Activated T-helper 2 cell treated with anti-CD3 and anti-CD28 coated beads, Interferon-gamma antibody, Interleukin-2, Interleukin-4, amounts not matched to agents 10 μg/mL and 5 μg/mL and 100 μg/mL, durations not matched to agents 14 hours and 24 hours and 36 hours (primary cell): ENCODE measurements at regions not wholly inside any gene's neighbourhood (a gene's known extent, or its start where the extent isn't known, plus 50 kb on each side); places are given as distances from the start of the nearest gene placed in this dataset.

Source experiments
- DNase-seq: peaks from one replicate; pipeline ENCODE4 v3.0.0; 2021; ENCODE audit warnings: low spot score
- H3K27ac Mint-ChIP-seq: one replicate; pipeline ENCODE4 v1.8.0; 2021; ENCODE audit warnings: mixed read lengths
- H3K27me3 Mint-ChIP-seq: one replicate; pipeline ENCODE4 v1.8.0; 2021; ENCODE audit warnings: low read depth, mixed read lengths
- H3K36me3 Mint-ChIP-seq: one replicate; pipeline ENCODE4 v1.8.0; 2021; ENCODE audit warnings: low read depth, mixed read lengths
- H3K4me1 Mint-ChIP-seq: one replicate; pipeline ENCODE4 v1.8.0; 2021; ENCODE audit warnings: low read depth, mixed read lengths
- H3K4me3 Mint-ChIP-seq: one replicate; pipeline ENCODE4 v1.8.0; 2021; ENCODE audit warnings: low read depth, mild to moderate bottlenecking, moderate library complexity, mixed read lengths
- H3K9me3 Mint-ChIP-seq: one replicate; pipeline ENCODE4 v1.8.0; 2021; ENCODE audit warnings: mixed read lengths
- intact Hi-C: fragments of 100-400 bp; cut with micrococcal nuclease; formaldehyde crosslinking; loops from one replicate; pipeline ENCODE4 v1.15.1; 2023

DNA sequence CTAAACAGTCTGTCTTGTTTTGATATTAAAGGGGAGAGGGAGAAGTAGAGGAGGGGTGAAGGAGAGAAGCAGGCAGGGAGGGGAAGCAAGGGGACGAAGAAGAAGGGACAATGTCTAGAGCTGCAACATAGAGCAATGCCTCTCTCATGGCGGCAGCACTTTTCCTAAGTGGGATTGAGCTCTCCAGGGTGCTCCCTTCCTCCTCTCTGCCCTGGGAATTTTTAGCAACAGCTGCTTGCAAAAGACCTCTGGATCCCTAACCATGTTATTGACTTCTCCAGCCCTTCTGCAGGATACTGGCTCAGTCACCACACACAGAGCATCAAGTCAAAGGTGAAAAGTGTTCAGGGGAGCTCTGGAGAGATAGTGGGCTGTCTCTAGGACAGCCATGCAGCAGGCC lies 734.9 kb downstream of the EPHA4 start:
- intact Hi-C loops = no loop called here
- H3K27ac Mint-ChIP-seq = no peak overlapping the region
- no peaks in the 10 kb centered on the region for H3K4me1 Mint-ChIP-seq
- no peaks in the 10 kb centered on the region for H3K9me3 Mint-ChIP-seq
- DNase-seq = no peak
- no peaks in the 10 kb centered on the region for H3K27me3 Mint-ChIP-seq
- H3K4me3 Mint-ChIP-seq = no peak overlapping the region
- no peaks in the 10 kb centered on the region for H3K36me3 Mint-ChIP-seq

DNA sequence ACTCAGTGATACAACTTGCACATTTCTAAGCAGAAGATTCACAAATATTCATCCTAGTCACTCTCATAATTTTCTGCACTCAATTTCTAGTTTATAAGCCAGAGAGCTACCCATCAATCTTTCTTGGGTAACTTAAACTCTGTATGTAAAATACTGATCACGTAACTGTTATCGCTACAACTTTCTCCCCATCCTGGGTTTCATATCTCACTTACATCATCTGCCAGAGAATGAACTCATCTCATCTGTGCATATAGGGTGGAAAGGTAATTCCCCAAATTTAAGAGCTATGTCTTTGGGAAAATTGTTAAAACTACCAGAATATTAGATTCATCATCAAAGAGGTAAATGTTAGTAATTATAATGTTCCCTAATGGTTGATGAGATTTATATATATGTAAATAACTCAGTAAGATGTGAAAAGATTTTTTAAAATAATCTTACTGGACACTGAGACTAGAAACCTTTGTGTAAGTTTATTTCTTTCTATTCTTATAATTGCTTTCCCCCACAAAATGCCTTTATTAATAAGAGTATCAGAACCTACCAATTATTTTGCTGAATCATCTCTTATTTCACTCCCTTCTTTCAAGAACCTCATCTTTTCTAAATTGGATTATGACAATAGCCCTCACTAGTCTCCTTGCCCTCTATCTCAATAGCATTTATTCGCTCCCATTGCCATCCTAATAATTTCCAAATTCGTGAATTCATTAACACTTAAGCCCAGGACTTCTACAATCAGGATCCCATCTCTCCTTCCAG lies 729.0 kb downstream of the EPHA4 start:
- no peaks in the 10 kb centered on the region for H3K4me1 Mint-ChIP-seq
- no peaks in the 10 kb centered on the region for H3K9me3 Mint-ChIP-seq
- no peak overlapping the region for H3K4me3 Mint-ChIP-seq
- no peaks in the 10 kb centered on the region for H3K27me3 Mint-ChIP-seq
- intact Hi-C loops = no loop called here
- H3K27ac Mint-ChIP-seq = no peak overlapping the region
- DNase-seq = no peak
- H3K36me3 Mint-ChIP-seq = no peaks in the 10 kb centered on the region

DNA sequence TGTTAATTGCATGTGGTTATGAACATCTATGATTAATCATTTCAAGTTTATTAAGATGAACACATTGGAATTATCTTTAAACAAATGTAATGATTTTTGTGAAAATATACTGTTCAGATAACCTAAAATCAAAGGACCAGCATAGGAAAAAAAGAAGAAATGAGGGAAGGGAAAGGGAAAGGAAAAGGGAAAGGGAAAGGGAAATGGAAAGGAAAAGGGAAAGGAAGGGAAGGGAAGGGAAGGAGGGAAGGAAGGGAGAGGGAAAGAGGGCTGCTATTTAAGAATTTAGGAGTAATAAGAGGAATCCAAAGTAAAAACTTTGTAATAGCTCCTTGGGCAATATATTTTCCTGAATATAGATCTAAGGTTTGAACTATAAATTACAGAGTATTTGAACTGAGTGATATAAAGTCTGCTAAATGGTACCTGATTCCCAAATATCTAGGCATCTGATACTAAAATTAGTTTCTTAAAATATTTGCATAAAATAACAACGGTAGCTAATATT lies 726.3 kb downstream of the EPHA4 start:
- no peaks in the 10 kb centered on the region for H3K27me3 Mint-ChIP-seq
- no peaks in the 10 kb centered on the region for H3K36me3 Mint-ChIP-seq
- H3K9me3 Mint-ChIP-seq = no peaks in the 10 kb centered on the region
- no peak for DNase-seq
- H3K4me1 Mint-ChIP-seq = no peaks in the 10 kb centered on the region
- intact Hi-C loops = no loop called here
- no peak overlapping the region for H3K27ac Mint-ChIP-seq
- H3K4me3 Mint-ChIP-seq = no peak overlapping the region

DNA sequence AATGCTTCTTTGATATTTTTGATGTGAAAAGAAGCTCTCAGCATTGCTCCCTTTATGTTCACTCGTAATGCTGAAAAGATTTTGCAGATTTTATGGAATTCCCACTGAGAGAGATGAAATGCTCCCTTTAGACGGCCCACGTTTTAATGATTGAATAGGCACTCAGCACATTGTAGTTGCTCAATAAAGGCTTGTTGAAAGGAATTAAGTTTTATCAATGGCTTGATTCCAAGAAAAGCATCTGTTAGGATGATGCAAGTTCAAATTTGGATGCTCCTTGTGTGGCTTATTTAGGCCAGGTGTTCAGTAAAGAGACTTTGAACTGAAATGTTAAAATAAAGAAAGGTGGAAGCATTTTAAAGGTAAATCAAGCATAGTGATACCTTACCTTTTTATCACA lies 725.1 kb downstream of the EPHA4 start:
- Mint-ChIP-seq H3K27ac (no peak overlapping the region), H3K27me3 (no peaks in the 10 kb centered on the region)
- intact Hi-C loops = no loop called here

DNA sequence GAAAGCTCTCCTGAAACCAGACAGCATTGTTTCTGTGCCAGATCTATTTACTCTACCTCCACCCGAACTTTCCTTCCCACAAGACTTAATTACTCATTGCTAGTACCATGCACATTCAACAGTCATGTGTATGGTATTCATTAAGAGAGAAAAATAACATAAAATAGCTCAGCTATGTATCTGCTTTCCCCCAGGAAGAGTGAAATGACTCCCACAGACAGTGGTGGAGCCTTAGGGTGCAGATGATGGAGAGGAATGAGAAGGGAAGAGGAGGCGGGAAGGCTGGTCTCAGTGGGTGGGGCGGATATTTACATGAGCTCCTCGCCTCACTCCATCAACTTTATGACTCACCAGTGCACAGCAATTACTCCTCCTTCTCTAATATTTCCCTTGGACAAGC lies 724.5 kb downstream of the EPHA4 start:
- Mint-ChIP-seq H3K27ac (no peak overlapping the region), H3K4me3 (no peak overlapping the region), H3K27me3 (no peaks in the 10 kb centered on the region), H3K9me3 (no peaks in the 10 kb centered on the region), H3K36me3 (no peaks in the 10 kb centered on the region), H3K4me1 (no peaks in the 10 kb centered on the region)
- intact Hi-C loops = no loop called here
- DNase-seq = no peak

More for the DNA sequence above, 725.1 kb downstream of the EPHA4 start:
- Mint-ChIP-seq H3K36me3 (no peaks in the 10 kb centered on the region), H3K9me3 (no peaks in the 10 kb centered on the region), H3K4me1 (no peaks in the 10 kb centered on the region), H3K4me3 (no peak overlapping the region)
- DNase-seq = no peak

DNA sequence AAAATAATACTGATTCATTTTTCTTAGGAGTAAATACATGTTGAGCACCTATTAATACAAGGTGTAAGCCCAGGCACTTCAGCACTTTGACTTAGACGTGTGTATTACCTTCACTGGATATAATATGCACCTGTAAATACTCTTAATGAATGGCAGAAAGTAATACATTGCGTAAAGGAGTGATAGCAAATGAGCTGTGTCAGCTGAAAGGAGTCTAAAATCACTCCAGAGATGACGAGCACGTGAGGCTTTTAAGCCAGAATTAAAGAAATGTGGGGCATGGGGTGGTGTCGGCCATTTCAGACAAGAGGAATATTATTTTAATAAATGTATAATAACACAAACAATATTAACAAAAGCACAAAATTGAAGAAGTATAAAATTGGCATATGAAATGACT lies 722.7 kb downstream of the EPHA4 start:
- Mint-ChIP-seq H3K9me3 (no peaks in the 10 kb centered on the region), H3K27ac (no peak overlapping the region), H3K4me1 (no peaks in the 10 kb centered on the region), H3K36me3 (no peaks in the 10 kb centered on the region), H3K4me3 (no peak overlapping the region), H3K27me3 (no peaks in the 10 kb centered on the region)
- intact Hi-C loops = no loop called here
- no peak for DNase-seq

DNA sequence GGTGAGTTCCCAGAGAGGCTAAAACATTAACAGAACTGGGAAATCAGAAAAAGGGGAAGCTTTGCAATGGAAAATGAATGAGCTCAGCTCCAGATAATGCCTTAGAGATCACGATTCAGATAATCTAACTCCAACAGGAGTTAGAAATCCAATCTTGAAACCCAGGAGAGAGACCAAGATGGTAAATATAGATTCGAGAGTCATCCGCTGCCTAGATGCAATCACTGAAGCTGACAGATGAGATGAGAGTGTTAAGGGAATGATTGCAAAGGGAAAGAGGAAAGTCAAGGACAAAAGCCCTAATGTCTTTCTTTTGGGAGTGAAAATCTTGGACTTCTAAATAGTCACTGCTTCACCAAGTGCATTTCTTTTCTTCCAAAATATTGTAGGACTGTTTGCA lies 722.0 kb downstream of the EPHA4 start:
- Mint-ChIP-seq H3K9me3 (no peaks in the 10 kb centered on the region), H3K4me1 (no peaks in the 10 kb centered on the region), H3K27ac (no peak overlapping the region), H3K36me3 (no peaks in the 10 kb centered on the region), H3K27me3 (no peaks in the 10 kb centered on the region), H3K4me3 (no peak overlapping the region)
- intact Hi-C loops = no loop called here
- no peak for DNase-seq

DNA sequence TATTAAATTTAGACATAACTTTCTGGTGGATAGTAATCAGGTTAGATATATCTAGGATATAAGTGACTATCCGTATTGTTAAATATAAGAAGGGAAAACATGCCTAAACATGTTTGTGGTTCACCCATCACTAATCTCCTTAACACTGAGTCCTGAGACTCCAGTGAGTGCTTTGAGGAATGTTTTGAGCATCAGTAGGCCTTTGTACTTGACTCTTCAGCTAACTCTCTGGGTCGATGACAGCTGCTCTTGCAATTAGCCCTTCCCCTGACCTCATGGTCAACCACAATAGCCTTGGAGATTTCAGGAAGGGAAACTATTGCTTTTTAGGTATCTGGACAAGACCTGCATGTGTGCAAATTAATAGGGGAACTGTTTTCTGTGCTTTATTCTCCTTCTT lies 716.8 kb downstream of the EPHA4 start:
- intact Hi-C loops = no loop called here
- H3K9me3 Mint-ChIP-seq = no peaks in the 10 kb centered on the region
- no peak for DNase-seq
- H3K4me1 Mint-ChIP-seq = no peaks in the 10 kb centered on the region
- H3K4me3 Mint-ChIP-seq = no peak overlapping the region
- no peaks in the 10 kb centered on the region for H3K27me3 Mint-ChIP-seq
- no peaks in the 10 kb centered on the region for H3K36me3 Mint-ChIP-seq
- H3K27ac Mint-ChIP-seq = no peak overlapping the region

DNA sequence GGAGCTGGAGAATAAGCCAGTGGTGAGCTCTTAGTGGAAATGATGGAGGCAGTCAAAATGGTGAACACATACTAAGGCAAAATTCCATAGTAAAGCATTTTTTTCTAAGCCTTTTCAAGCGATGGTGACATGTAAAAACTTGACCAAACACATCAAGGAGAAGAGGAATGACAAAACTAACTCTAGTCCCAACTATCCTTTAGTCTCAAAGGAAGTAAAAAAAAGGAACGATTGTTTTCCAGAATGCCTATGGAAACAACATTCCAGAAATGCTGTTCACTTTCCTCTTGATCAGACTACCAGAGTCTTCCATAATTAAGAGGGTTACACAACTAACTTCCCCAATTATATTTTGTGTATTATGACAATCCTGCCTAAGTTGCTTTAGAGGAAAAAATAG lies 715.6 kb downstream of the EPHA4 start:
- intact Hi-C loops = no loop called here
- H3K4me1 Mint-ChIP-seq = no peaks in the 10 kb centered on the region
- DNase-seq = no peak
- H3K4me3 Mint-ChIP-seq = no peak overlapping the region
- no peaks in the 10 kb centered on the region for H3K36me3 Mint-ChIP-seq
- no peak overlapping the region for H3K27ac Mint-ChIP-seq
- H3K27me3 Mint-ChIP-seq = no peaks in the 10 kb centered on the region
- no peaks in the 10 kb centered on the region for H3K9me3 Mint-ChIP-seq

DNA sequence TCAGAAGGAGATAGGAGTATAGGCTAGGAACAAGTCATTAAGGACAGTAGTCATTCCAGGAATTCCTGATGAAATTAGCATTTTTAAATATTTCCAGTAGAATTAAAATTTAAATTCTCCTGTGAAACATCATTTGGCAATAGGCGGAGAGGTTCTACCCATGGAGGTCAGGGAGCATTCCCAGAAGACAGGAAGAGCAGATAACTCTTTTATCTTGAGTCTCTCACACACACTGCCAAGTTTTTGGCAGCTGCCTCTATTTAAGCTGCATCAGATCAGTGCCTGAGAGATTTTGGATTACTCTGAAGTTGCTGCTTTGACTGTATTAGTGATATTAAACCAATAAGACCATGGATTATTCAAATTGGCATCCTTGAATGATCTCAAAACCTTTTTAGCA lies 714.7 kb downstream of the EPHA4 start:
- Mint-ChIP-seq H3K27me3 (no peaks in the 10 kb centered on the region), H3K36me3 (no peaks in the 10 kb centered on the region), H3K4me1 (no peaks in the 10 kb centered on the region), H3K27ac (no peak overlapping the region), H3K4me3 (no peak overlapping the region), H3K9me3 (no peaks in the 10 kb centered on the region)
- no peak for DNase-seq
- intact Hi-C loops = no loop called here

DNA sequence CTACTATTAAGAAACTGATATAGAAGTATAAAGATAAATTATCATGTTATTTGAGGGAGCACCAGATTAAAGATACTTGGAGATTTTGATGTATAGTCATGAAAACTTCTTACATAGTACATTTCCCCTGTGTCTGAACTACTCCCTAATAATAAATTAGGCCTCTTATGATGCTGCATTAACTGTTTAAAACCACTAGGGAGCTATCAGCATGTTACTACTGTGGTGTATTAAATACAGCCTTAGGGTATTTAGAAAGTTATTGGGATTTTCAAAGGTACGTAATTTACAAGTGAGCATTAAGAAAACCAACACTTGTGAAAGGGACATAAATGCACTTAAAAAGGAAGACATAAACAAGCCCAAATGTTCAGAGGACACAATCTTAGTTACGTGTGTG lies 714.0 kb downstream of the EPHA4 start:
- Mint-ChIP-seq H3K27me3 (no peaks in the 10 kb centered on the region), H3K4me3 (no peak overlapping the region), H3K36me3 (no peaks in the 10 kb centered on the region), H3K4me1 (no peaks in the 10 kb centered on the region), H3K9me3 (no peaks in the 10 kb centered on the region), H3K27ac (no peak overlapping the region)
- DNase-seq = no peak
- intact Hi-C loops = no loop called here

DNA sequence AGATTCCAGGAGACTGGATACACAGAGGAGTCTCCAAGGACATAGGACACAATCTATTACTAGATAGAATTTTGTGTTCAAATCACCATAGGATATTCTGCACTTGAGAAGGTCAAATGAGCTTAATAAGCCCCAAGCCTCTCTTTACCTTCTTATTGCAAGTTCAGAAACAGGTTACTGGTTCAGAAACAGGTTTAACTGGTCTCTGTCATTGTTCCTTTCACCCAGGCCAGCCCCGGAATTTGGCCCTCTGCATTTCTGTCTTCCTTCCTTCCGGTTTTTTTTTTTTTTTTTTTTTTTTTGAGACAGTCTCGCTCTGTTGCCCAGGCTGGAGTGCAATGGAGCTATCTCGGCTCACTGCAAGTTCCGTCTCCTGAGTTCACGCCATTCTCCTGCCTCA lies 700.2 kb downstream of the EPHA4 start:
- H3K9me3 Mint-ChIP-seq = no peaks in the 10 kb centered on the region
- H3K27me3 Mint-ChIP-seq = no peaks in the 10 kb centered on the region
- no peak for DNase-seq
- no peaks in the 10 kb centered on the region for H3K36me3 Mint-ChIP-seq
- no peaks in the 10 kb centered on the region for H3K4me1 Mint-ChIP-seq
- no peak overlapping the region for H3K4me3 Mint-ChIP-seq
- H3K27ac Mint-ChIP-seq = no peak overlapping the region
- intact Hi-C loops = no loop called here

DNA sequence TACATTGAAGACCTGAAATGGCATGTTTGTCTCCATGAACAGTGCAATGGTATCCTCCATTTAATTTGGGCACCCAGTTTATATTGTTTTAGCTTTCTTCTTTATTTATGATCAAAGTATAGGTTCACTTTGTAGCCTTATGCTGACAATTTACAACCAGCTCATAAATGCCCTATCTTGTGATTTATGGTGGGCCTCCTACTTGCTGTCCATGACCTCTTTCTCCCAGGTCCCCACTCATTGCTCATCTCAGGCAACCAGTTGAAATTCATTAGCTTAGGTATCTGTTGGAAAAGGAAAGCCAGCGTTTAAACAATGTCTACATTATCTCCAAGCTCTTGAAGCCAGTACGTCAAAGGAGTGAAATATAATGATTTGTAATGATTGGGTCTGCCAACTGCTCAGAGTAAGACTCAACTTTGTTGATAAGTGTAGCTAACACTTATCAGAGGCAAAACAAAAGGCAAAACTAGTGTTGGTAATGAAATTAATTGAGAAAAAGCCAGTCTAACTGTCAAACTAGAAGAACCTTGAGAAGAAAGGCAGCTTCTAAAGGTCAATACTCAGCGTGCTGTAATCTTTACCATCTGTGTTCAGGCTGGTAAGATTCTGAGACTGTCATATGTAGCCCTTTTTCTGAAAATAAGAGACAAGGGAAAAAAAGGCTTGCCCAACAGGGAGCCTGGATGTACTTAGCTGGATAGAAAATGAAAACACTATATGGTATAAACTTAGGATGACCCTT lies 695.9 kb downstream of the EPHA4 start:
- Mint-ChIP-seq H3K27ac (no peak overlapping the region), H3K36me3 (no peaks in the 10 kb centered on the region), H3K9me3 (no peaks in the 10 kb centered on the region), H3K27me3 (no peaks in the 10 kb centered on the region), H3K4me1 (no peaks in the 10 kb centered on the region), H3K4me3 (no peak overlapping the region)
- intact Hi-C loops = no loop called here
- DNase-seq = no peak
